ENCODE measurements at regions not wholly inside any gene's neighbourhood (a gene's known extent, or its start where the extent isn't known, plus 50 kb on each side); places are given as distances from the start of the nearest gene placed in this dataset.

- no peak for TF ChIP-seq CHD7 (IDR thresholded peaks at IDR 0.05; ENCODE audit: insufficient replicate concordance, low read length)
- TF ChIP-seq RXRA (IDR thresholded peaks at IDR 0.05; ENCODE audit: insufficient read depth, low read depth, low read length): no peak
- no peak for TF ChIP-seq GABPA (IDR thresholded peaks at IDR 0.05; ENCODE audit: borderline replicate concordance, insufficient read depth, low read length)
Observed at GRCh38 chr12:127287256-127287655, 979.7 kb upstream of the TMEM132C start (continued).
